GM21717 (cell line): ENCODE measurements at regions not wholly inside any gene's neighbourhood (a gene's known extent, or its start where the extent isn't known, plus 50 kb on each side); places are given as distances from the start of the nearest gene placed in this dataset.
"Not testable (repeated sequence)": the region's sequence is repeated elsewhere in the genome, so short reads cannot be mapped to it uniquely, and the experiment has no call there.

Experiments
- ATAC-seq: cut with Tn5 transposase; IDR thresholded peaks from one replicate; pipeline ENCODE4 v1.9.1; 2021; ENCODE audit warnings: mild to moderate bottlenecking, moderate library complexity; ENCODE audit not compliant: unreplicated experiment

GRCh38 chr18:66440433-66440832 is 163.5 kb downstream of the CDH19 start:
- no peak for ATAC-seq

DNA sequence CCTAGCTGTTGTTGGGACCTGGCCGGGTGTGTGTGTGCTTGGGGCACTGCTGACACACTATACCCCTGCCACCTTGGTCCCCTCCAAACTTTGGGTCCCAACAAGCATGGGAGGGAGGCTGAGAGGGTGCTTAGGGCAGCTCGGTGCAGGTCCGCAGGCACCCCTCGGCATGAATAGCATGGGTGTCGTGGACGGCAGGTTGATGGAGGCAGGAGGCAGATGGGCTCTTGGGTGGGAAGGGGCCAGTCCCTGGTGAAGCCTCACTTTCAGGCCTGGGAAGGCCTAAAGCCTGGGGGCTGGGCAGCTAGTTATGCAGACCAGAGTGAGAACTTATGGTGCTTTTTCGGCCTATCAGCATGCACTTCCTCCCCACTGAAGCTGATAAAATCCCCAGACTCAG is 164.2 kb downstream of the CDH19 start:
- ATAC-seq, result no peak

DNA sequence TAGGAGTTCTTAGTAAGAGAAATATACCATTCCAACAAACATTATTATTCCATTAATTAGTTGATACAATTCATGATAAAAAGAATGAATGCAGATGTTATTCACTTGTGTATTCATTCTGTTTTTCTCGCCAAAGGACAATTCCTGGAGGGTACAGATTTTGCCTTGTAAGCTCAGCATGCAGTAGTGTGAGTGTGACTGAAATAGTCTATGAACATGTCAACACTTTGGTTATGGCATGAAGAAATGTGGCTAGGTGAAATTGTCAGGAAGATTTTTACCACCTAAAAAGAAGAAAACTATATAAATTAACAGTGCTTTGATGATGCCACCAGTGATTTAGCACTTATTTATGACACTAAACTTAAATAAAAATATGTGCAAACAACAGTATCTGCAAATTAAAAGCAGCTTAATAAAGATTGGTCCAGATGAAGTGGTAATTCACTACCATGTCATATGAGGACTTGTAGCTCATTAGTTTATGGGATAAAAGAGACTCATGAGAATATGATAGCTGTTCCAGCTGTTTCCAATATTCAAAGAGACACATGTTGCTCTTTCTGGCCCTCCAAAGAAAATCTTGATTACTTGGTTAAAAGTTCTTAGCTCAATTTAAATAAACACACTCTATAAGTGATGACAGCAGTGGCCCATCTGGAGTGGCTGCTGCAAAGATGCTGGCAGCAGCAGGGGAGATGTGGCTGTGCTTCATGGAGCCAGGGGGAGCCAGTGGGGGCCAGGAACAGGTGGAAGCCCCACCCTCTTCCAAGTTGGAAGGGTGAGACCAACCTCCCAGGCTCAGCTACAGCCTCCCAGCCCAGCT is 165.0 kb downstream of the CDH19 start:
- no peak for ATAC-seq

DNA sequence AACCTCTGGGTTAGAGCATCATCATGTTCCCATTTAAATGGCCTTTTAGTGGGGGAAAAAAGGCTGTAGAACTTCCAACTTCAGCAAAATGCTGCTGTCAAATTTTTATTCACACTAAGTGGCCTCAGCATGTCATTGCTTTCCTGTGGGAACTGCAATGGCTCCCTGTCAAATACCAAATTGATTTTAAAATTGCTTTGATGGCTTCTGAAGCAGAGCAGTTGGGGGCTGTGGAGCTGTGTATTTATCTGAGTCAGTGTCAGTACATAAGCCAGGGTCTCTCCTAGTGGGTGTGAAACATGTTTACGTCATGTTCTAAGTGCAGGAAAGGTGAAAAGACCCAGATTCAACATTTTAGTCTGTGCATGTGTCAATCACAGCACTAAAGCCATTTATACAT is 171.3 kb downstream of the CDH19 start:
- no peak for ATAC-seq

DNA sequence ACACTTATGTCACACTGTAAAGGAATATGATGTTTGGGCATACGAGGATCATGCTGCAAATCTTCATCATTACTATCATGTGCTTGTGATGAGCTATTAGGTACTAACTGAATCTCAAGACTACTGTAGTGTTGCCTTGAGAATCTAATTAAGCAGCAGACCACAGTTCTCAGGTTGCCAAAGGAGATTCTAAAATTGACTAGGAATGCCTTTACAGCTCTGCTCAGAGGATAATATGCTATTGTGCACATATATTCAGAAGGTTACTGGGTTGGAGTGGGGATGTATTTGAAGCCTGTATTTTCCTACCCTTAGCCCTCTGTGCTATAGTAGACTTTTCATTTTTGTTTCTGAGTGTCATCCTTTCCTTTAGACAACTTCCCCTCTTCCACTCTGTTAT is 175.1 kb downstream of the CDH19 start:
- ATAC-seq, result no peak

DNA sequence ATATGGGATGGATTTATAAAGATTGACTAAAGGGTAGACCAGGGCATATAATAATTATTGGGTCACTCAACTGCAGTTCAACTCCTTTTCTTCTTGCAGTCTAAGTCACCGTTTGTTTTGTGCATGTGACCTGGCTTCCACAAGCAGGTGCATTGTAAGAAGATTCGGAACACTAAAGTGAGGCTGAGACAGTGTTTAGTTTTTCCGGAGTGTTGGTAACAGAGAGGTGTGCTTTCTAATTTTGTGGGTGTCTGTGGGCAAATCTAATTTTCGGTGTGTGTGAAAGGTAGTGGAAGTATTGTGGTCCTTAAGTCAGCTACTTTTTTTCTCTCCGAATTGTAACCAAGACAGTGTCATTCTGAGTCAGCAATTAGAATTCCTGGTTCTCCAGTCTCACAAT is 184.5 kb downstream of the CDH19 start:
- no peak for ATAC-seq

DNA sequence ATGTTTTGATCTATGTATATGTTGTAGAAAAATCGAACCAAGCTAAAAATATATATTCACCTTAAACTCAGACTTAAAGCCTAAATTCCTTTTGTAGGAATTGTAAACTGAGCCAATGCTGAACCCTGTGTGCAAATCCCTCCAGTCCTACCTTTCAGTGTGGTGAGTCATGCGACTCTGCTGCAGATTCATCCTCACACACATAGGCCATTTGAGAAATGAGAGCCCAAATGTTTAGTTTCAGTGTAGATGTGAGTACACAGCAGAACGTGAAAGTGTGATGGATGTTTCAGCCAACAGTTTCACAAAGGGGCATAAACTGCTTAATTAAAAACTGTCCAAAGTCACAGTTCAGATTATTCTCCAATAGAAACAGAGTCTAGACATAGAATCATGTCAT is 193.2 kb downstream of the CDH19 start:
- ATAC-seq, result no peak

GRCh38 chr18:66395671-66396218 is 208.1 kb downstream of the CDH19 start:
- no peak for ATAC-seq

DNA sequence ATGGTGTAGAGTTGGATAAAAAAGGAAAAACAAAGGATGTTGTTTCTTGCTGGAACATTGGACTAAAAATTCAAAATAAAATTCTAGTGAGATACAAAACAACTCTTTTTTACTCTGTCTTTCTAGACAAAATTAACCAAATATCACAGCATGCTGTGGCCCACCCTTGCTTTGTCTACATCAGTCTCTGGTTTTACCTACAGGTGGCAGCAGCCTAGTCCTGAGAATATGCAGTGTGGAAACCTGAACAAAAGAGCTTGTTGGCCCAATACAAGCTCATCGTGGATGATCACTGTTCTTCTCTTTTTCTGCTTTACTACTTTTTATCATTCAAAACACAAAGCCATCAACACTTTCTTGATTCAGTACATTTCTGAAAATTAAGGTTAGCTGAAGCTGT is 210.4 kb downstream of the CDH19 start:
- ATAC-seq, result no peak

DNA sequence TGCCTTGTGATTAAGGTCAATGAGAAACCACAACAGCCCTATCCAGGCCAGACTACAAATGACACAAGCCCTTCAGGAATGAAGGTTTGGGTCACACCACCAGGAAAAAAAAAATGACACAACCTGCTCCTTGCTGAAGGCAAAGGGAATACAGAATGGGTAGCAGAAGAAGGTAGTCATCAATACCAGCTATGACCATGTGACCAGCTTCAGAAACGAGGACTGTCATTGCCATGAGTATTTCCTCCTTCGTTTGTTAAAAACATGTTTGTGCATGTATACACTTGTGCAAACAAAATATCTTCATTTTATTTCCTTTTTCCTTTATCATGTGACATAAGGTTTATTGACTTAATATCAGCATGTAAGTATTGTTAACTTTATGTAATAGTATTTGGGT is 226.6 kb downstream of the CDH19 start:
- no peak for ATAC-seq

- ATAC-seq, result not testable (repeated sequence)
Measured at GRCh38 chr18:66375391-66375790, 228.5 kb downstream of the CDH19 start.

- no peak for ATAC-seq
Measured at GRCh38 chr18:66346833-66347588, 256.9 kb downstream of the CDH19 start.

DNA sequence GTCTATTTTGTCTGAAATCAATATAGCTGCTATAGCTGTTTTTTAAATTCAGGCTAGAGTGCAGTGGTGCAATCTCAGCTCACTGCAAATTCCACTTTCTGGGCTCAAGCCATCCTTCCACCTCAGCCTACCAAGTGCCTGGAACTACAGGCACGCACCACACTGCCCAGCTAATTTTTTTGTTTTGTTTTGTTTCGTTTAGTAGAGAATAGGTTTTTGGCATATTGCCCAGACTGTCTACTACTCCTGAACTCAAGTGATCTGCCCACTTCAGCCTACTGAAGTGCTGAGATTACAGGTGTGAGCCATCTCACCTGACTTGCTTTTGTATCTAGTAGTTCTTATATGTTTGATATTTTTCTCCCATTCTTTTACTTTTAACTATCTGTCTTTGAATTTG is 259.7 kb downstream of the CDH19 start:
- no peak for ATAC-seq

GRCh38 chr18:66342577-66342976 is 261.3 kb downstream of the CDH19 start:
- no peak for ATAC-seq

DNA sequence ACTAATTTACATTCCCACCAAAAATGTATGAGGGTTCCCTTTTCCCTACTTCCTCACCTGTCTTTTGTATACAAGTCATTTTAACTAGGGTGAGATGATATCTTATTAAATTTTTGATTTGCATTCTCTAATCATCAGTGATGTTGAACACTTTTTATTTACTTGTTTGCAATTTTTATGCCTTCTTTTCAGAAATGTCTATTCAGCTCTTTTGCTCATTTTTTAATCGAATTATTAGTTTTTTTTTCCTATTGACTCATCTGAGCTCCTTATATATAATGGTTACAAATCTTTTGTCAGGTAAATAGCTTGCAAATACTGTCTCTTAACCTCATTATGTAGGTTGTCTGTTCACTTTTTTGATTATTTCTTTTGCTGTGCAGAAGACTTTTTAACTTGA is 269.4 kb downstream of the CDH19 start:
- no peak for ATAC-seq

- ATAC-seq, result no peak
Measured at GRCh38 chr18:66329716-66330115, 274.2 kb downstream of the CDH19 start.

- no peak for ATAC-seq
Measured at GRCh38 chr18:66328296-66328878, 275.5 kb downstream of the CDH19 start.

DNA sequence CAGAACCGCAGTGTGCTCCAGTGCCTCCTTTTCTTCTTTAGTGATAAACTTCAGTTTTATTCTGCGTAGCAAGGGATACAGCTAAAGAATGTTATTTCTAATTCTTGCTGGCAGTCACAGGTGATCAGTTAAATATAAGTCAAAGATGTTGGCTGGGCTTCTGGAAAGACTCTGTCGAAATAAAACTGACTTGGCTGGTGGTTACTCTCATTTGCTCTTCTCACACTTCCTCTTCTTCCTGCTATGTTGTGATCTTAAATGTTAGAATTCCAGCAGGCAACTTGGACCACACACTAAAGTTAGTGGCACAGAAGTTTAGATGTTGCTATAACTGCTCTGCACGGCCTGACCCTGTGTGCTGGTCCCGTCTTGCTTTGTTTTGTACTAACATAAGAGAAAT is 278.6 kb downstream of the CDH19 start:
- no peak for ATAC-seq

GRCh38 chr18:66324616-66325015 is 279.3 kb downstream of the CDH19 start:
- no peak for ATAC-seq

- no peak for ATAC-seq
Measured at GRCh38 chr18:66317243-66318090, 286.4 kb downstream of the CDH19 start.

DNA sequence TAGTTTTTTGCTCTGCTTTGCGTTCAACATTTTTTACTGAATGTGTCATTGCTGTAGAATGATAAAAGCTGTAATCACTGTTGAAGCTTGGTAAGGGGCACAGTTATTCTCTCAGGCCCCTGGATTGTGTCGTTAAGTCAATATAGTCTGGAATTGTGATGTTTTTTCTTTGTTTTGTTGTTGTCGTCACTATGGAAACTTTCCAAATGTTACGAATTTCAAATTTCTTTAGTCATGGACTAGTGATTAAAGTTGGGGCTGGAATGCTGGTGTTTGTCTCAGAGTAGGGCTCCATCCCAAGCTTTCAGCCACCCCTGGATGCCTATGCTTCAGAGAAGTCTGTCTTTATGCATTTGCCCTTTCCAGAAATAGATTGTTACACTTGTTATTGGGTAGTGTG is 287.2 kb downstream of the CDH19 start:
- ATAC-seq, result no peak
